ENCODE measurements at regions not wholly inside any gene's neighbourhood (a gene's known extent, or its start where the extent isn't known, plus 50 kb on each side); places are given as distances from the start of the nearest gene placed in this dataset.

GRCh38 chr5:118768607-118769175 is 219.7 kb downstream of the DTWD2 start:
- DNase-seq (ENCODE audit: unreplicated experiment): no peak
- no peak for TF ChIP-seq CTCF (IDR thresholded peaks at IDR 0.05; ENCODE audit: unreplicated experiment)
- Mint-ChIP-seq H3K27ac (ENCODE audit: low read depth, unreplicated experiment) (no peak overlapping the region), H3K4me3 (ENCODE audit: unreplicated experiment) (no peak overlapping the region), H3K9me3 (ENCODE audit: unreplicated experiment) (peaks cover 5% of the 10 kb centered on the region), H3K4me1 (ENCODE audit: insufficient read depth, unreplicated experiment) (no peaks in the 10 kb centered on the region), H3K27me3 (ENCODE audit: insufficient read depth, unreplicated experiment) (no peaks in the 10 kb centered on the region), H3K36me3 (ENCODE audit: insufficient read depth, unreplicated experiment) (no peaks in the 10 kb centered on the region)
- no TSS peak for BruUV-seq (replicated peaks)
- ChIA-PET CTCF (no interaction called here), POLR2A (no interaction called here)
- intact Hi-C loops (cut with micrococcal nuclease): no loop called here

GRCh38 chr5:118762291-118762690 is 226.1 kb downstream of the DTWD2 start:
- Mint-ChIP-seq H3K9me3 (ENCODE audit: unreplicated experiment) (no peaks in the 10 kb centered on the region), H3K27me3 (ENCODE audit: insufficient read depth, unreplicated experiment) (no peaks in the 10 kb centered on the region), H3K4me1 (ENCODE audit: insufficient read depth, unreplicated experiment) (no peaks in the 10 kb centered on the region), H3K4me3 (ENCODE audit: unreplicated experiment) (no peak overlapping the region), H3K27ac (ENCODE audit: low read depth, unreplicated experiment) (no peak overlapping the region), H3K36me3 (ENCODE audit: insufficient read depth, unreplicated experiment) (no peaks in the 10 kb centered on the region)
- POLR2A ChIA-PET: no interaction called here
- BruUV-seq (replicated peaks): no TSS peak
- CTCF ChIA-PET: no interaction called here
- DNase-seq (ENCODE audit: unreplicated experiment): no peak
- intact Hi-C loops (cut with micrococcal nuclease): no loop called here
- no peak for TF ChIP-seq CTCF (IDR thresholded peaks at IDR 0.05; ENCODE audit: unreplicated experiment)

GRCh38 chr5:118761814-118762213 is 226.5 kb downstream of the DTWD2 start:
- Mint-ChIP-seq H3K9me3 (ENCODE audit: unreplicated experiment) (no peaks in the 10 kb centered on the region), H3K4me3 (ENCODE audit: unreplicated experiment) (no peak overlapping the region), H3K36me3 (ENCODE audit: insufficient read depth, unreplicated experiment) (no peaks in the 10 kb centered on the region), H3K27ac (ENCODE audit: low read depth, unreplicated experiment) (no peak overlapping the region), H3K27me3 (ENCODE audit: insufficient read depth, unreplicated experiment) (no peaks in the 10 kb centered on the region), H3K4me1 (ENCODE audit: insufficient read depth, unreplicated experiment) (no peaks in the 10 kb centered on the region)
- intact Hi-C loops (cut with micrococcal nuclease): no loop called here
- no TSS peak for BruUV-seq (replicated peaks)
- CTCF ChIA-PET: interaction anchor here (1.5 kb wide), 1 partner anchor 30 kb away, joined by 4 read pairs; no protein-coding TSS in a partner anchor
- TF ChIP-seq CTCF (IDR thresholded peaks at IDR 0.05; ENCODE audit: unreplicated experiment): no peak
- no peak for DNase-seq (ENCODE audit: unreplicated experiment)
- POLR2A ChIA-PET: no interaction called here

GRCh38 chr5:118752969-118753368 is 235.4 kb downstream of the DTWD2 start:
- POLR2A ChIA-PET: no interaction called here
- Mint-ChIP-seq H3K27ac (ENCODE audit: low read depth, unreplicated experiment) (no peak overlapping the region), H3K36me3 (ENCODE audit: insufficient read depth, unreplicated experiment) (no peaks in the 10 kb centered on the region), H3K4me1 (ENCODE audit: insufficient read depth, unreplicated experiment) (no peaks in the 10 kb centered on the region), H3K4me3 (ENCODE audit: unreplicated experiment) (no peak overlapping the region), H3K9me3 (ENCODE audit: unreplicated experiment) (no peaks in the 10 kb centered on the region), H3K27me3 (ENCODE audit: insufficient read depth, unreplicated experiment) (no peaks in the 10 kb centered on the region)
- no peak for TF ChIP-seq CTCF (IDR thresholded peaks at IDR 0.05; ENCODE audit: unreplicated experiment)
- CTCF ChIA-PET: no interaction called here
- no TSS peak for BruUV-seq (replicated peaks)
- DNase-seq (ENCODE audit: unreplicated experiment): no peak
- intact Hi-C loops (cut with micrococcal nuclease): no loop called here
